ENCODE measurements at regions not wholly inside any gene's neighbourhood (a gene's known extent, or its start where the extent isn't known, plus 50 kb on each side); places are given as distances from the start of the nearest gene placed in this dataset.

- Histone ChIP-seq H3K4me1 (ENCODE audit: control insufficient read depth, extremely low read depth, insufficient read depth, low read length) (no peaks in the 10 kb centered on the region), H3K79me2 (ENCODE audit: control insufficient read depth, insufficient read depth, low read length) (no peaks in the 10 kb centered on the region), H3K9ac (ENCODE audit: insufficient read depth, low read length) (no peak overlapping the region), H4K20me1 (ENCODE audit: control insufficient read depth, extremely low read depth, insufficient read depth, low read length) (no peaks in the 10 kb centered on the region), H3K36me3 (ENCODE audit: control insufficient read depth, insufficient read depth, low read length) (no peaks in the 10 kb centered on the region), H3K9me3 (ENCODE audit: control insufficient read depth, insufficient read depth, low read depth, low read length) (no peaks in the 10 kb centered on the region), H3K4me3 (replicated peaks in 1 of 4; ENCODE audit: control extremely low read depth in 1 of 4, insufficient read depth in 1 of 4, low read depth in 3 of 4, low read length in 4 of 4) (no peak overlapping the region), H3K4me2 (ENCODE audit: extremely low read depth, insufficient read depth, low read length) (no peak overlapping the region), H2AFZ (ENCODE audit: low read length) (no peak overlapping the region), H3K27ac (ENCODE audit: insufficient read depth, low read length) (no peak overlapping the region), H3K27me3 (ENCODE audit: control insufficient read depth, insufficient read depth, low read length) (no peaks in the 10 kb centered on the region)
- DNase-seq (ENCODE audit: low read depth in 2 of 2), result no peak
- TF ChIP-seq EZH2 (IDR thresholded peaks at IDR 0.05; ENCODE audit: low read length, missing control alignments) (no peak), CTCF (conservative IDR thresholded peaks at IDR 0.05 in 1 of 2, IDR thresholded peaks at IDR 0.05 in 1 of 2; ENCODE audit: low read depth in 1 of 2, low read length in 2 of 2) (no peak)
Measured at GRCh38 chr6:23688650-23689049, 437.4 kb upstream of the NRSN1 start.

- Histone ChIP-seq H3K9ac (ENCODE audit: insufficient read depth, low read length) (no peak overlapping the region), H3K27ac (ENCODE audit: insufficient read depth, low read length) (no peak overlapping the region), H2AFZ (ENCODE audit: low read length) (no peak overlapping the region), H4K20me1 (ENCODE audit: control insufficient read depth, extremely low read depth, insufficient read depth, low read length) (no peaks in the 10 kb centered on the region), H3K9me3 (ENCODE audit: control insufficient read depth, insufficient read depth, low read depth, low read length) (no peaks in the 10 kb centered on the region), H3K4me2 (ENCODE audit: extremely low read depth, insufficient read depth, low read length) (no peak overlapping the region), H3K36me3 (ENCODE audit: control insufficient read depth, insufficient read depth, low read length) (no peaks in the 10 kb centered on the region), H3K4me1 (ENCODE audit: control insufficient read depth, extremely low read depth, insufficient read depth, low read length) (no peaks in the 10 kb centered on the region), H3K79me2 (ENCODE audit: control insufficient read depth, insufficient read depth, low read length) (no peaks in the 10 kb centered on the region), H3K4me3 (replicated peaks in 1 of 4; ENCODE audit: control extremely low read depth in 1 of 4, insufficient read depth in 1 of 4, low read depth in 3 of 4, low read length in 4 of 4) (no peak overlapping the region), H3K27me3 (ENCODE audit: control insufficient read depth, insufficient read depth, low read length) (no peaks in the 10 kb centered on the region)
- TF ChIP-seq CTCF (conservative IDR thresholded peaks at IDR 0.05 in 1 of 2, IDR thresholded peaks at IDR 0.05 in 1 of 2; ENCODE audit: low read depth in 1 of 2, low read length in 2 of 2), result no peak
- no peak for TF ChIP-seq EZH2 (IDR thresholded peaks at IDR 0.05; ENCODE audit: low read length, missing control alignments)
- peak in 1 of 2 donors; percentile 11 for DNase-seq (ENCODE audit: low read depth in 2 of 2)
Measured at GRCh38 chr6:23690453-23691049, 435.5 kb upstream of the NRSN1 start.

- no peak for TF ChIP-seq CTCF (conservative IDR thresholded peaks at IDR 0.05 in 1 of 2, IDR thresholded peaks at IDR 0.05 in 1 of 2; ENCODE audit: low read depth in 1 of 2, low read length in 2 of 2)
- TF ChIP-seq EZH2 (IDR thresholded peaks at IDR 0.05; ENCODE audit: low read length, missing control alignments), result no peak
Measured at GRCh38 chr6:23692184-23692583, 433.8 kb upstream of the NRSN1 start.

More at GRCh38 chr6:23692184-23692583, 433.8 kb upstream of the NRSN1 start:
- Histone ChIP-seq H3K27ac (ENCODE audit: insufficient read depth, low read length) (no peak overlapping the region), H3K4me2 (ENCODE audit: extremely low read depth, insufficient read depth, low read length) (no peak overlapping the region), H3K4me1 (ENCODE audit: control insufficient read depth, extremely low read depth, insufficient read depth, low read length) (no peaks in the 10 kb centered on the region), H3K4me3 (replicated peaks in 1 of 4; ENCODE audit: control extremely low read depth in 1 of 4, insufficient read depth in 1 of 4, low read depth in 3 of 4, low read length in 4 of 4) (no peak overlapping the region), H2AFZ (ENCODE audit: low read length) (no peak overlapping the region), H3K27me3 (ENCODE audit: control insufficient read depth, insufficient read depth, low read length) (no peaks in the 10 kb centered on the region), H3K9me3 (ENCODE audit: control insufficient read depth, insufficient read depth, low read depth, low read length) (no peaks in the 10 kb centered on the region), H3K36me3 (ENCODE audit: control insufficient read depth, insufficient read depth, low read length) (no peaks in the 10 kb centered on the region), H3K9ac (ENCODE audit: insufficient read depth, low read length) (no peak overlapping the region), H3K79me2 (ENCODE audit: control insufficient read depth, insufficient read depth, low read length) (no peaks in the 10 kb centered on the region), H4K20me1 (ENCODE audit: control insufficient read depth, extremely low read depth, insufficient read depth, low read length) (no peaks in the 10 kb centered on the region)
- no peak for DNase-seq (ENCODE audit: low read depth in 2 of 2)
